ENCODE measurements at regions not wholly inside any gene's neighbourhood (a gene's known extent, or its start where the extent isn't known, plus 50 kb on each side); places are given as distances from the start of the nearest gene placed in this dataset.

GRCh38 chr3:24748520-24748919, 253.9 kb upstream of the THRB start:
- Histone ChIP-seq H4K5ac (ENCODE audit: low read depth, low read length) (no peak overlapping the region), H3K9ac (ENCODE audit: low read depth, low read length) (no peak overlapping the region), H3K56ac (ENCODE audit: extremely low read depth, insufficient read depth, low read length) (no peak overlapping the region), H3K4me3 (ENCODE audit: insufficient read depth, low read depth, low read length) (no peak overlapping the region), H3K18ac (ENCODE audit: low read depth, low read length) (no peak overlapping the region), H4K8ac (ENCODE audit: low read depth in 2 of 2, low read length in 2 of 2) (no peak overlapping the region), H3K4me2 (ENCODE audit: low read depth, low read length) (no peak overlapping the region), H2BK120ac (ENCODE audit: low read depth, low read length) (no peak overlapping the region), H2BK5ac (ENCODE audit: low read depth, low read length, poor library complexity, severe bottlenecking) (no peak overlapping the region), H3K23ac (ENCODE audit: low read depth, low read length) (no peak overlapping the region), H2AK9ac (replicated peaks; ENCODE audit: low read depth, low read length, poor library complexity) (no peak overlapping the region), H3K9me1 (ENCODE audit: insufficient read depth, low read length) (no peaks in the 10 kb centered on the region), H3K36me3 (ENCODE audit: control insufficient read depth, insufficient read depth, low read length) (no peaks in the 10 kb centered on the region), H2BK20ac (ENCODE audit: low read depth, low read length) (no peak overlapping the region), H2BK15ac (ENCODE audit: low read depth, low read length) (no peak overlapping the region), H2AK5ac (ENCODE audit: low read depth, low read length) (no peak overlapping the region), H3K14ac (replicated peaks; ENCODE audit: low read depth, low read length) (no peak overlapping the region), H3K9me3 (ENCODE audit: control insufficient read depth, insufficient read depth, low read length) (no peaks in the 10 kb centered on the region), H3K4ac (ENCODE audit: low read depth, low read length) (no peak overlapping the region), H2AFZ (replicated peaks; ENCODE audit: low read length, poor library complexity) (no peak overlapping the region), H4K20me1 (ENCODE audit: insufficient read depth, low read length) (no peaks in the 10 kb centered on the region), H3K27me3 (ENCODE audit: control insufficient read depth, insufficient read depth, low read length) (no peaks in the 10 kb centered on the region), H3K4me1 (ENCODE audit: control insufficient read depth, insufficient read depth, low read length) (no peaks in the 10 kb centered on the region), H3K79me1 (ENCODE audit: low read depth in 1 of 2, low read length in 2 of 2) (no peaks in the 10 kb centered on the region), H4K91ac (ENCODE audit: insufficient read depth, low read depth, low read length) (no peak overlapping the region), H3K27ac (ENCODE audit: insufficient read depth, low read length) (no peak overlapping the region)
- WGBS, 2 experiments (ENCODE audit: extremely low coverage in 2 of 2, insufficient read length in 1 of 2): 60% methylated on average over 1 of the region's 4 CpGs; no CpG with 5 or more reads in 1 of the 2 experiments
- in situ Hi-C loops (cut with MboI; ENCODE audit: low sequenced_read_pairs) (no loop called here), intact Hi-C loops (cut with micrococcal nuclease) (no loop called here), dilution Hi-C loops (cut with HindIII; ENCODE audit: low sequenced_read_pairs, unreplicated experiment) (no loop called here)
- peak; percentile 70 for TF ChIP-seq CEBPB (IDR thresholded peaks at IDR 0.05; ENCODE audit: low read depth, low read length)
- TF ChIP-seq RAD21 (IDR thresholded peaks at IDR 0.05; ENCODE audit: low read length): no peak
- DNase-seq (no peak), ATAC-seq (ENCODE audit: low read depth) (no peak)
- POLR2A ChIA-PET (ENCODE audit: unreplicated experiment): no interaction called here
- BruUV-seq (replicated peaks): no TSS peak
- CTCF ChIA-PET: no interaction called here
